ENCODE measurements at regions not wholly inside any gene's neighbourhood (a gene's known extent, or its start where the extent isn't known, plus 50 kb on each side); places are given as distances from the start of the nearest gene placed in this dataset.

GRCh38 chr22:22992474-22992873 is 77.8 kb upstream of the GNAZ start:
- Histone ChIP-seq H3K4me3 (ENCODE audit: control extremely low read depth in 1 of 5, extremely low read depth in 1 of 5, insufficient read depth in 1 of 5, low read depth in 2 of 5, low read length in 4 of 5) (no peak overlapping the region), H3K4me1 (ENCODE audit: control insufficient read depth in 2 of 2, insufficient read depth in 2 of 2, low read length in 2 of 2) (no peaks in the 10 kb centered on the region), H2AFZ (ENCODE audit: insufficient read depth, low read depth, low read length, poor library complexity, severe bottlenecking) (no peak overlapping the region), H3K79me2 (ENCODE audit: control insufficient read depth, insufficient read depth, low read length) (no peaks in the 10 kb centered on the region), H3K9me3 (ENCODE audit: control extremely low read depth in 1 of 3, control insufficient read depth in 2 of 3, insufficient read depth in 1 of 3, low read length in 2 of 3) (peaks cover 6 to 13% (median 9%) of the 10 kb centered on the region in 3 donors), H3K4me2 (replicated peaks; ENCODE audit: low read depth, low read length, poor library complexity, severe bottlenecking) (no peak overlapping the region), H3K9ac (ENCODE audit: low read length) (no peak overlapping the region), H3K27me3 (replicated peaks in 1 of 4; ENCODE audit: control extremely low read depth in 1 of 4, control insufficient read depth in 3 of 4, insufficient read depth in 4 of 4, low read length in 3 of 4) (no peaks in the 10 kb centered on the region), H3K27ac (ENCODE audit: low read length in 2 of 2) (no peak overlapping the region), H4K20me1 (ENCODE audit: control insufficient read depth, insufficient read depth, low read length, poor library complexity, severe bottlenecking) (no peaks in the 10 kb centered on the region), H3K36me3 (replicated peaks in 1 of 2; ENCODE audit: control extremely low read depth in 1 of 2, control insufficient read depth in 1 of 2, extremely low read depth in 1 of 2, insufficient read depth in 2 of 2, low read length in 1 of 2) (no peaks in the 10 kb centered on the region)
- intact Hi-C loops (cut with micrococcal nuclease): no loop called here
- Mint-ChIP-seq H3K4me1 (no peaks in the 10 kb centered on the region), H3K27me3 (peaks cover 10% of the 10 kb centered on the region), H3K4me3 (no peak overlapping the region), H3K27ac (no peak overlapping the region), H3K9me3 (ENCODE audit: insufficient read depth) (peaks cover 5% of the 10 kb centered on the region)
- TF ChIP-seq EZH2 (IDR thresholded peaks at IDR 0.05; ENCODE audit: borderline replicate concordance, insufficient read depth, low read depth, low read length, poor library complexity, severe bottlenecking): no peak
- no peak for TF ChIP-seq CTCF (IDR thresholded peaks at IDR 0.05)
- 79% methylated on average over 2 of the region's 3 CpGs for WGBS (ENCODE audit: insufficient coverage)
- ATAC-seq (ENCODE audit: low read depth) (no peak), DNase-seq (no peak)
- ChIA-PET CTCF (no interaction called here), POLR2A (no interaction called here)

- Mint-ChIP-seq H3K27me3 (peaks cover 10% of the 10 kb centered on the region), H3K4me1 (no peaks in the 10 kb centered on the region), H3K4me3 (no peak overlapping the region), H3K27ac (no peak overlapping the region), H3K9me3 (ENCODE audit: insufficient read depth) (peaks cover 12% of the 10 kb centered on the region)
- 90% methylated on average over 5 of the region's 5 CpGs for WGBS (ENCODE audit: insufficient coverage)
- DNase-seq (no peak), ATAC-seq (ENCODE audit: low read depth) (no peak)
- H3K4me1 ChIP-seq (ENCODE audit: control insufficient read depth in 2 of 2, insufficient read depth in 2 of 2, low read length in 2 of 2): no peaks in the 10 kb centered on the region
- H3K4me2 ChIP-seq (replicated peaks; ENCODE audit: low read depth, low read length, poor library complexity, severe bottlenecking): no peak overlapping the region
- H3K9me3 ChIP-seq (ENCODE audit: control extremely low read depth in 1 of 3, control insufficient read depth in 2 of 3, insufficient read depth in 1 of 3, low read length in 2 of 3): peaks cover 6 to 20% (median 9%) of the 10 kb centered on the region in 3 donors
- no peaks in the 10 kb centered on the region for H3K27me3 ChIP-seq (replicated peaks in 1 of 4; ENCODE audit: control extremely low read depth in 1 of 4, control insufficient read depth in 3 of 4, insufficient read depth in 4 of 4, low read length in 3 of 4)
- H2AFZ ChIP-seq (ENCODE audit: insufficient read depth, low read depth, low read length, poor library complexity, severe bottlenecking): no peak overlapping the region
- TF ChIP-seq EZH2 (IDR thresholded peaks at IDR 0.05; ENCODE audit: borderline replicate concordance, insufficient read depth, low read depth, low read length, poor library complexity, severe bottlenecking): no peak
- ChIA-PET CTCF (interaction anchor here (0.6 to 1.1 kb wide), 2 partner anchors 10 to 1308 kb away, joined by 3 read pairs; no protein-coding TSS in a partner anchor), POLR2A (no interaction called here)
- no peak overlapping the region for H3K9ac ChIP-seq (ENCODE audit: low read length)
- H3K27ac ChIP-seq (ENCODE audit: low read length in 2 of 2): no peak overlapping the region
- no peak overlapping the region for H3K4me3 ChIP-seq (ENCODE audit: control extremely low read depth in 1 of 5, extremely low read depth in 1 of 5, insufficient read depth in 1 of 5, low read depth in 2 of 5, low read length in 4 of 5)
- H3K79me2 ChIP-seq (ENCODE audit: control insufficient read depth, insufficient read depth, low read length): no peaks in the 10 kb centered on the region
- no peaks in the 10 kb centered on the region for H4K20me1 ChIP-seq (ENCODE audit: control insufficient read depth, insufficient read depth, low read length, poor library complexity, severe bottlenecking)
- intact Hi-C loops (cut with micrococcal nuclease): no loop called here
- H3K36me3 ChIP-seq (replicated peaks in 1 of 2; ENCODE audit: control extremely low read depth in 1 of 2, control insufficient read depth in 1 of 2, extremely low read depth in 1 of 2, insufficient read depth in 2 of 2, low read length in 1 of 2): no peaks in the 10 kb centered on the region
Observed at GRCh38 chr22:22993184-22993583, 77.1 kb upstream of the GNAZ start.
